HG02642 (cell line): ENCODE measurements at regions not wholly inside any gene's neighbourhood (a gene's known extent, or its start where the extent isn't known, plus 50 kb on each side); places are given as distances from the start of the nearest gene placed in this dataset.

Experiments
- ATAC-seq: cut with Tn5 transposase; IDR thresholded peaks from one replicate; pipeline ENCODE4 v1.9.1; 2021; ENCODE audit warnings: mild to moderate bottlenecking; ENCODE audit not compliant: unreplicated experiment, poor library complexity

GRCh38 chr5:34522599-34523386 is 133.3 kb upstream of the RAI14 start:
- peak; percentile 90 for ATAC-seq

GRCh38 chr5:34523387-34523726 is 132.8 kb upstream of the RAI14 start:
- peak; percentile 10 for ATAC-seq

- ATAC-seq = no peak
These were observed 132.0 kb upstream of the RAI14 start for GRCh38 chr5:34524123-34524522.

GRCh38 chr5:34525761-34526160 is 130.4 kb upstream of the RAI14 start:
- ATAC-seq = no peak

- ATAC-seq = no peak
These were observed 129.3 kb upstream of the RAI14 start for GRCh38 chr5:34526682-34527305.

- no peak for ATAC-seq
These were observed 126.4 kb upstream of the RAI14 start for GRCh38 chr5:34529581-34530331.

- ATAC-seq = no peak
These were observed 125.5 kb upstream of the RAI14 start for GRCh38 chr5:34530637-34531036.

GRCh38 chr5:34531751-34532360 is 124.3 kb upstream of the RAI14 start:
- ATAC-seq = no peak

GRCh38 chr5:34533582-34534522 is 122.3 kb upstream of the RAI14 start:
- peak; percentile 89 for ATAC-seq

GRCh38 chr5:34534523-34535103 is 121.5 kb upstream of the RAI14 start:
- no peak for ATAC-seq

- ATAC-seq = no peak
These were observed 120.7 kb upstream of the RAI14 start for GRCh38 chr5:34535433-34535832.

GRCh38 chr5:34535944-34536623 is 120.0 kb upstream of the RAI14 start:
- no peak for ATAC-seq

GRCh38 chr5:34536699-34537098 is 119.4 kb upstream of the RAI14 start:
- no peak for ATAC-seq

- ATAC-seq = no peak
These were observed 118.0 kb upstream of the RAI14 start for GRCh38 chr5:34538026-34538672.

- no peak for ATAC-seq
These were observed 116.9 kb upstream of the RAI14 start for GRCh38 chr5:34539183-34539582.

- ATAC-seq = no peak
These were observed 115.1 kb upstream of the RAI14 start for GRCh38 chr5:34541067-34541466.

- ATAC-seq = no peak
These were observed 113.3 kb upstream of the RAI14 start for GRCh38 chr5:34542818-34543217.

- ATAC-seq = no peak
These were observed 112.4 kb upstream of the RAI14 start for GRCh38 chr5:34543687-34544086.
